Erythroblast (primary cell): ENCODE measurements at regions not wholly inside any gene's neighbourhood (a gene's known extent, or its start where the extent isn't known, plus 50 kb on each side); places are given as distances from the start of the nearest gene placed in this dataset.

Experiments
- GATA1 ChIP-seq: IDR thresholded peaks from 2 replicates; pipeline ENCODE4 v1.6.1; 2011; ENCODE audit warnings: low read depth, mild to moderate bottlenecking, control low read depth, low read length, moderate library complexity
- POLR2A ChIP-seq: IDR thresholded peaks from 2 replicates; pipeline ENCODE4 v1.6.1; 2011; ENCODE audit warnings: mild to moderate bottlenecking, low read length

DNA sequence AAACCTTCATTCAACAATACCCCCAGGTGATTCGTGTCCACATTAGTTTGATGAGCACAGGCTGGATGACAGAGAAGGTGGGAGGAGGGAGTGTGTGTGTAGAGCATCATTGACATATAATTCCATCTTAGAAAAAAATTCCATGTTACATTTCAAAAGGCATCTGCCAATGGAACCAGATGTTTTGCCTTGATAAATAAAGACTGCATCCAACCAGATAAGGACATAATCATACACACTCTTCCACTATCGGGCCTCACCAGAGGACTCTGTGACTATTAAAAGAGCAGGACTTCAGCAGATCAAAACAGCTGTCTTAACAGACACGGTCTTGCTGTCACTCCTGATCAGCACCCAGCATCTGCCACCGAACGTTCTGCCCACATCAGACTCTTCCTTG, 96.4 kb upstream of the SPIN1 start:
- TF ChIP-seq POLR2A (no peak), GATA1 (no peak)
